SH-SY5Y (cell line): ENCODE measurements at regions not wholly inside any gene's neighbourhood (a gene's known extent, or its start where the extent isn't known, plus 50 kb on each side); places are given as distances from the start of the nearest gene placed in this dataset.

ENCODE experiments used
- GATA2 ChIP-seq: IDR thresholded peaks from 2 replicates; pipeline ENCODE4 v1.6.1; 2011; ENCODE audit warnings: mild to moderate bottlenecking, low read depth, low read length
- GATA3 ChIP-seq: IDR thresholded peaks from 2 replicates; pipeline ENCODE4 v1.6.1; 2011; ENCODE audit warnings: low read depth, mild to moderate bottlenecking, low read length, moderate library complexity

DNA sequence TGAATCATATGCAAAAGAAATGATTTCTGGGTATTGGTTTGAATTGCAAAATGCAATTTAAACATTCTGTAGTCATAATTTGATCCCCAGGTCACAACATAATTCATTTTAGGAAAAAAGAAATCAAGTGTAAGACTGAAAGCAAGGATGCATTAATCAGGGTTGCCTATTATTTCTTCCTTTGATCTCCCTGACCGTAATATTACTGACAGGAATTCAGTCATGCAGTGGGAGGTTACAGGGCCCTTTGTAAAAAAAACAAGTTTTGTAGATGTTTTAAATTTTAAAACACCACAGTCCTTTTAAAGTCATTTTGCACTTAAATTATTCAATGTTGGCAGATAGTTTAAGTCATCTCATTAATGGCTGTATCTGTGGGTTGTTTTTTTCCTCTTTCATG, 263.0 kb upstream of the NCAM2 start:
- TF ChIP-seq GATA2 (no peak), GATA3 (no peak)
